GM18951 (cell line): ENCODE measurements at regions not wholly inside any gene's neighbourhood (a gene's known extent, or its start where the extent isn't known, plus 50 kb on each side); places are given as distances from the start of the nearest gene placed in this dataset.

ENCODE experiments used
- POLR2A ChIP-seq: IDR thresholded peaks from 4 replicates; pipeline ENCODE4 v1.6.1; 2011; ENCODE audit warnings: mild to moderate bottlenecking; ENCODE audit not compliant: insufficient read length, insufficient read depth; ENCODE audit errors: extremely low read depth
- in situ Hi-C: fragments of 300-500 bp; cut with MboI; formaldehyde crosslinking; loops from one replicate; pipeline ENCODE4 v1.12.0; 2022; ENCODE audit warnings: low sequenced_read_pairs, mixed read lengths, inconsistent platforms; ENCODE audit not compliant: unreplicated experiment

DNA sequence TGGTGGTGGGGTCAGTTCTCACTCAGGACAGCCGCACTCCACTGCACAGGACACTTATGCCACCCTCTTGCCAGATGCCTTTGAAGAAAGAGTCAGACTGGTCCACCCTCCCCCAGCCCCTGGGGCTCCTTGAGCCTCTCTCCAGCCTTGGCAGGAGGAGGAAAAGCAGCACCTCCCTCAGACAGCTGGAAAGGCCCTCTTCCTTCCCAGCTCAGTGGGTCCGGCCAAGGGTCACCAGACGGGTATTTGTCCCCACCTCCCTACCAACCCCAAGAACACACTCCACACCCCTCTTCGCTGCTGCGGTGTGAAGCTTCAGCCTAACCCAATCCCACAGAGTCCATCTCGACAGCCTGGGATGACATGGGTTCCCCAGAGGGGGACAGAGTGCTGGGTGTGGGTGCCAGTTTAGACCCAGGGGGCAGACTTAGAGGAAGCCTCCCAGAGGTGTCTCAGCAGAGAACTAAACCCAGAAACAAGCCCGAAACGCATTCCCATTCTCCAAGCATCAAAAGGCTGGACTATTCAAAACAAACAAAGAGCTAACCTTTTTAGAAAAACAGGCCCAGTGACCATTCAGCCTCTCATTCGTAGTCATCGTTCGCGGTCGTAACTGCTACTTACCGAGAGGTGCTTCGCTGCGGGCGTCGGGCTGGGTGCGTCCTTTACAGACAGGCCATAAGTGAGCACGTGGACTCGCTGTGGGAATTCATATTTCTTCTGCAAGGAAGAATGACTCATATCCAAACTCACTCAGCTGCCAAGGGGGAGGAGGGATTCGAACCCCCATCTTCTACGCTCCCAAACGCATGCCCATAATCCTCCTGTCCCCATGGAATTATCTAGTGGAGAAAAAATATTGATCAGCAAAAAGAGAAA is 57.5 kb upstream of the ANO1 start:
- in situ Hi-C loops: no loop called here
- TF ChIP-seq POLR2A: no peak

DNA sequence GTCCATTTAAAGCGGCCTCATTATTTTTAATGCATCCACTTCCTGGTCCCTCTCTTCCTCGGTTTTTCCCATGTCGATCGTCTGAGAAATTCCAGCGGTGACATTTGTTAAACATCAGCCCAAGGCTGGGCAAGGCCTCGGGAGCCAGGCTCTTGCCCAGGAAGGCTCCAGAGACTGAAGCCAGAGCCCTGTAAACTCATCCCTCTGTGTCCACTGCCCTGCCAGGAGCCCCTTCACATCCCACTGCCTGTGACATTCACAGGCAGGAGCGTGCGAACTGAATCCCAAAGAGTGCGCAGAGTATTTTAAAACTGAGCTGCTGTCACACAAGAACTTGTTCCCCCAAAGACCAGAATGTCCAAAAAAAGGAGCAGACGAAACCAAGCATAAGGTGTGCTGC is 56.5 kb upstream of the ANO1 start:
- in situ Hi-C loops: no loop called here
- TF ChIP-seq POLR2A: no peak

DNA sequence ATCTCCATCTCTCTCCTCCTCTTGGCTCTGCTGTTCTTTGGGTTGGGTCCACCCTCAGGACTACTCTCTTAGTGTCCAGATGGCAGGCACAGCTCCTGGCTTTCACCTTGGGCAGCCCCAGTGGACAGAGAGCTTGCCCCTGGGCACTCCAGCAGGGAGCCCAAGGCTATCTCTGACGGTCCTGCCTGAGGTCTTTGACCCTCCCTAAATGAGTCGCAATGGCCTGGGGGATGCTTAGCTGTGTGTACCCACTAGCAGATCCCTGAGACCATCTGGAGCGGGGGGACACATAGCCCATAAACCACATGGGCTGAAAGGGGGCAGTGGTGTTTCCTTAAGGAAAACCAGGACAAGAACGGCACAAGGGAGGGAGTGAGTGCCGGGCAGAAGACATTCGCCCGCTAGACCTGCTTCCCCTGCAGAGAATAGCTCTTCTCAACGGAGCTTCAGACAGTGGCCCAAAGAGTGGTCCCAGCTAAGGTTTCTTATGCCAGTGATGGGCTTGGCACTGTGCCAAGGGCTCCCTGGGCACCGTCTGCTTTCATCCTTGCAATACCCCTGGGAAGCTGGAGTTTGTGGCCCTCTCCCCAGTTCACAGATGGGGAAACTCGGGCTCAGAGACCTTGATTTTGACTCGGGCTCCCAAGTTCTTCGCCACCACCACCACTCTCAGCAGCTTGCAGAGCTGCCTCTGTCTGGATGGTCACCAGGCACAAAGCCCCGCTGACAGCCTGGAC is 53.9 kb upstream of the ANO1 start:
- TF ChIP-seq POLR2A: no peak
- in situ Hi-C loops: no loop called here

DNA sequence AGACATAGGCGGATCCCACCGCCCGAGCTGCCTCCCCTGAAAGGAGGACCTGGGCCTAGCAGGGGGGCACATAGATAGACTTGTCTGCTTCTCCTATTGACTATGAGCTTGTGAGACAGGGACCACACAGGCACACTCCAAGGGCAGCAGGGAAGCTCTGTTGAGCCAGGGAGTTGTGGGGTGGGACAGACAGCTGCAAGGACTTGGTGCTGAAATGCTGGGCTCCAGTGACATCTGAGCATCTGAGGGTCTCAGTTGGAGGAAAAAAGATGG is 53.4 kb upstream of the ANO1 start:
- in situ Hi-C loops: no loop called here
- no peak for TF ChIP-seq POLR2A

DNA sequence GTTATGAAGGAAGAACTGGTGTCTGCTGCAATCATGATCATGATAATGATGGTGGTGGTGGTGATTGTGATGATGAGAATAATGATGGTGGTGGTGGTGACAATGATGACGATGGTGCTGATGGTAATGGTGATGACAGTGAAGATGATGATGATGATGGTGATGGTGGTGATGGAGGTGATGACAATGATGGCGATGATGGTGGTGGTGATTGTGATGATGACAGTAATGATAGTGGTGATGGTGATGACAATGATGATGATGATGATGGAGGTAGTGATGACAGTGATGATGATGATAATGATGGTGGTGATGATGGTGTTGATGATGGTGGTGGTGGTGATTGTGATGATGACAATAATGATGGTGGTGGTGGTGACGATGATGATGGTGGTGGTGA is 52.8 kb upstream of the ANO1 start:
- in situ Hi-C loops: no loop called here
- no peak for TF ChIP-seq POLR2A

DNA sequence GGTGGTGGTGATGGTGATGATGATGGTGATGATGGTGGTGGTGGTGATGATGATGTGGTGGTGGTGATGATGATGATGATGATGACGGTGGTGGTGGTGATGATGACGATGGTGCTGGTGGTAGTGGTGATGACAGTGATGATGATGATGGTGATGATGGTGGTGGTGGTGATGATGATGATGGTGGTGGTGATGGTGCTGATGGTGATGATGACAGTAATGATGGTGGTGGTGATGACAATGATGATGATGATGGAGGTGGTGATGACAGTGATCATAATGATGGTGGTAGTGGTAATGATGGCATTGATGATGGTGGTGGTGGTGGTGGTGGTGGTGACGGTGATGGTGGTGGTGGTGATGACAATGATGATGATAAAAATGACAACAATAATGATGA is 52.1 kb upstream of the ANO1 start:
- in situ Hi-C loops: no loop called here
- TF ChIP-seq POLR2A: no peak

DNA sequence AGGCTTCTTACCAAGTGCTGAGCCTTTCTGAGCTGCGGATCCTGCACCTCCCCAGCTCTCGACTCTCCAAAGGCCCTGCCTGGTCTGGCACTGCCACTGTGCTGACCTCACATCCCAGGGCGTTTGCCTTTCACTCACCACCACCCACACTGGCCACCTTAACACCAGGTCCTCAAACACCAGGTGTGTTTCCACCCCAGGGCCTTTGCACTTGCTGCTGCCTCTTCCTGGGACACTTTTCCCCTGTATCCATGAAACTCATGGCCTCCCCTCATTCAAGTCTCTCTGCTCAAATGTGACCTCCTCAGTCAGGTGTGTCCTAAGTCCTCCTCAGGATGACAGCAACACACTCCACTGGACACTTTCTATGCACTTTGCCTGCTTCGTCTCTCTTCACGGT is 51.4 kb upstream of the ANO1 start:
- in situ Hi-C loops: no loop called here

DNA sequence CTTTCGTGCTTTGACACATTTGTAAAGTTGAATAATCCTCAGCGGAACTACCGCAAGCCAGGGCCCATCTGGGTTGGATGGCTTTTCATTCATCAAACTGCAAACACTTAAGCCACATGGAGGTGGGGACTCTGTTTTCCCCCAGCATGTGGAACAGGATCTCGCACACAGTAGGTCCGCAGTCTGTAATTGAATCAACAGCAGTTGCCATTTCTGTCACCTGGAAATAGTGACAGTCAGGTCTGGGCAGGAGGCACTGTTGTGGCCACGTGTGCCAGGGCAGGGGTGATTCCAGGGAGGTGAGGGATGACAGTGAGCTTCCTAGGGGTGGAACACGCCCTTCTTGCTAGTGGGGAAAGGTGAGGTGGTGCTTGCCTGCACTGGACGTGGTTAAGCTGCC is 50.7 kb upstream of the ANO1 start:
- no peak for TF ChIP-seq POLR2A
- in situ Hi-C loops: no loop called here

More for the DNA sequence above, 51.4 kb upstream of the ANO1 start:
- no peak for TF ChIP-seq POLR2A

DNA sequence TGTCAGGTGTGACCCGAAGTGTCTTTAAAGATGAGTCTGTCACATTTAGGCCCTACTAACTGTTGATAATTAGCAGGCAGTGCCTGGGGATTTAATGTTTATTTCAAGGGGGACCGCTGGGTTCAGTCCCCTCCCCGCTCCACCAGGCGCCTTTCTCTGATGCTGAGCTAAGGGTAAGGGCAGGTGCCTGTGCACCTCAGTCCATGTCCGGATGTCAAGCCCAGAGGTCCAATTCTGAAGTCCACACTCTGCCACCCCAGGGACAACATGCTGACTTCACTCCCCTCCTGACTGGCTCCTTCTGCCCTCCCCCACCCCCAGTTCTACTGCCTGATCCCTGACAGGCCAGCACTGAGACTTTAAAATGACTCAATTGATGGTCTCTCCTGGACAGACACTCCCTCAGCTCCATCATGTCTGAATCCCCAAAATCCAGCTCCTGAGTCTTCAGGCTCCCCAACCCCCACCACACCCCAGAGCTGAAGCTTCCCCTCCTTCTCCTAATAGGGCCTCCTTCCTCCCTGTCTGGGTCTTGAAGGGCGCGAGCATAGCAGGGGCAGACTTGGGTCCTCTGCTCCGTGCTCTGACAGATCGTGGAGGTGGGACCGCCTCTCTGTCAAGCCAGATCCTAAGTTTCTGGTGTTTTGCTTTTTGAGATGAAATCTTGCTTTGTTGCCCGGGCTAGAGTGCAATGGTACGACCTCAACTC is 49.8 kb upstream of the ANO1 start:
- no peak for TF ChIP-seq POLR2A
- in situ Hi-C loops: no loop called here
